HT1080 (cell line): ENCODE measurements at regions not wholly inside any gene's neighbourhood (a gene's known extent, or its start where the extent isn't known, plus 50 kb on each side); places are given as distances from the start of the nearest gene placed in this dataset.
"Not testable (repeated sequence)": the region's sequence is repeated elsewhere in the genome, so short reads cannot be mapped to it uniquely, and the experiment has no call there.

ENCODE experiments used
- DNase-seq: peaks from one replicate; pipeline ENCODE4 v3.0.0-alpha.2; 2015; ENCODE audit warnings: low read depth

- no peak for DNase-seq
Observed at GRCh38 chr9:22170556-22170955, 161.5 kb upstream of the CDKN2B start.

GRCh38 chr9:22170990-22171670 lies 162.0 kb upstream of the CDKN2B start:
- DNase-seq: no peak

GRCh38 chr9:22171691-22172090 lies 162.6 kb upstream of the CDKN2B start:
- DNase-seq: no peak

- DNase-seq: no peak
Observed at GRCh38 chr9:22173908-22174307, 164.8 kb upstream of the CDKN2B start.

- DNase-seq: no peak
Observed at GRCh38 chr9:22175972-22176545, 167.0 kb upstream of the CDKN2B start.

- DNase-seq: not testable (repeated sequence)
Observed at GRCh38 chr9:22181021-22181420, 171.9 kb upstream of the CDKN2B start.

GRCh38 chr9:22189471-22189870 lies 180.4 kb upstream of the CDKN2B start:
- no peak for DNase-seq

GRCh38 chr9:22197000-22197399 lies 187.9 kb upstream of the CDKN2B start:
- not testable (repeated sequence) for DNase-seq

GRCh38 chr9:22198681-22199080 lies 189.6 kb upstream of the CDKN2B start:
- no peak for DNase-seq

GRCh38 chr9:22201256-22201655 lies 192.2 kb upstream of the CDKN2B start:
- DNase-seq: peak; percentile 24

GRCh38 chr9:22203371-22204138 lies 194.4 kb upstream of the CDKN2B start:
- peak; percentile 9 for DNase-seq

- DNase-seq: no peak
Observed at GRCh38 chr9:22204240-22204639, 195.1 kb upstream of the CDKN2B start.

- no peak for DNase-seq
Observed at GRCh38 chr9:22206833-22207232, 197.7 kb upstream of the CDKN2B start.

- peak; percentile 69 for DNase-seq
Observed at GRCh38 chr9:22208846-22209585, 199.9 kb upstream of the CDKN2B start.

GRCh38 chr9:22210262-22210661 lies 201.2 kb upstream of the CDKN2B start:
- no peak for DNase-seq

- no peak for DNase-seq
Observed at GRCh38 chr9:22210936-22211335, 201.8 kb upstream of the CDKN2B start.

GRCh38 chr9:22211588-22212360 lies 202.7 kb upstream of the CDKN2B start:
- DNase-seq: peak; percentile 94

GRCh38 chr9:22214021-22214420 lies 204.9 kb upstream of the CDKN2B start:
- DNase-seq: peak; percentile 51

GRCh38 chr9:22214497-22215031 lies 205.5 kb upstream of the CDKN2B start:
- peak; percentile 57 for DNase-seq

- no peak for DNase-seq
Observed at GRCh38 chr9:22215521-22215920, 206.4 kb upstream of the CDKN2B start.

GRCh38 chr9:22216730-22217172 lies 207.6 kb upstream of the CDKN2B start:
- DNase-seq: peak; percentile 54
